Skeletal muscle tissue (tissue), 3 donors: ENCODE measurements at regions not wholly inside any gene's neighbourhood (a gene's known extent, or its start where the extent isn't known, plus 50 kb on each side); places are given as distances from the start of the nearest gene placed in this dataset.

Experiments
- H3K27ac ChIP-seq: one replicate; pipeline ENCODE4 v1.7.0; 2013; ENCODE audit warnings: mild to moderate bottlenecking, low read depth, low read length, inconsistent platforms
- H3K27me3 ChIP-seq, 3 donors: one replicate each; pipeline ENCODE4 v1.7.0; 2013; ENCODE audit warnings: low read length in 3 of 3; ENCODE audit not compliant: control insufficient read depth in 3 of 3, insufficient read depth in 3 of 3
- H3K36me3 ChIP-seq, 3 donors: one replicate each; pipeline ENCODE4 v1.7.0; 2013; ENCODE audit warnings: low read length in 3 of 3; ENCODE audit not compliant: control insufficient read depth in 3 of 3, insufficient read depth in 3 of 3
- H3K4me1 ChIP-seq, 3 donors: one replicate each; pipeline ENCODE4 v1.7.0; 2013; ENCODE audit warnings: low read length in 3 of 3, mild to moderate bottlenecking in 3 of 3; ENCODE audit not compliant: control insufficient read depth in 3 of 3, insufficient read depth in 3 of 3
- H3K4me3 ChIP-seq, 3 donors: one replicate each; pipeline ENCODE4 v1.7.0; 2013; ENCODE audit warnings: low read length in 3 of 3
- H3K9ac ChIP-seq, 3 donors: one replicate each; pipeline ENCODE4 v1.7.0; 2013; ENCODE audit warnings: low read length in 3 of 3, mild to moderate bottlenecking in 3 of 3, moderate library complexity in 2 of 3, low read depth in 1 of 3
- H3K9me3 ChIP-seq, 3 donors: one replicate each; pipeline ENCODE4 v1.7.0; 2013; ENCODE audit warnings: low read length in 3 of 3; ENCODE audit not compliant: control insufficient read depth in 3 of 3
- donor health status: Osteomylitis.

- no peak overlapping the region for H3K27ac ChIP-seq
- no peak overlapping the region for H3K9ac ChIP-seq
- no peak overlapping the region for H3K4me3 ChIP-seq
- no peaks in the 10 kb centered on the region for H3K36me3 ChIP-seq
- no peaks in the 10 kb centered on the region for H3K9me3 ChIP-seq
- H3K4me1 ChIP-seq, result no peaks in the 10 kb centered on the region
- H3K27me3 ChIP-seq, result peaks cover 19 to 51% (median 32%) of the 10 kb centered on the region in 3 donors
These were observed 415.4 kb downstream of the MN1 start for GRCh38 chr22:27386186-27386585.

- Histone ChIP-seq H3K4me1 (no peaks in the 10 kb centered on the region), H3K4me3 (no peak overlapping the region), H3K27me3 (peaks cover 19 to 46% (median 24%) of the 10 kb centered on the region in 3 donors), H3K27ac (no peak overlapping the region), H3K36me3 (no peaks in the 10 kb centered on the region), H3K9ac (no peak overlapping the region), H3K9me3 (no peaks in the 10 kb centered on the region)
These were observed 414.0 kb downstream of the MN1 start for GRCh38 chr22:27387561-27387960.

GRCh38 chr22:27388090-27388600, 413.4 kb downstream of the MN1 start:
- H3K9me3 ChIP-seq, result no peaks in the 10 kb centered on the region
- H3K4me3 ChIP-seq, result no peak overlapping the region
- H3K4me1 ChIP-seq, result no peaks in the 10 kb centered on the region
- H3K36me3 ChIP-seq, result no peaks in the 10 kb centered on the region
- H3K9ac ChIP-seq, result no peak overlapping the region
- no peak overlapping the region for H3K27ac ChIP-seq
- peaks cover 19 to 42% (median 23%) of the 10 kb centered on the region in 3 donors for H3K27me3 ChIP-seq

- no peaks in the 10 kb centered on the region for H3K36me3 ChIP-seq
- no peaks in the 10 kb centered on the region for H3K4me1 ChIP-seq
- H3K27ac ChIP-seq, result no peak overlapping the region
- H3K4me3 ChIP-seq, result no peak overlapping the region
- no peak overlapping the region for H3K9ac ChIP-seq
- H3K27me3 ChIP-seq, result peaks cover 19 to 42% (median 23%) of the 10 kb centered on the region in 3 donors
- no peaks in the 10 kb centered on the region for H3K9me3 ChIP-seq
These were observed 411.9 kb downstream of the MN1 start for GRCh38 chr22:27389727-27390075.

GRCh38 chr22:27391092-27391770, 410.3 kb downstream of the MN1 start:
- no peaks in the 10 kb centered on the region for H3K36me3 ChIP-seq

GRCh38 chr22:27393371-27393770, 408.2 kb downstream of the MN1 start:
- Histone ChIP-seq H3K27me3 (peaks cover 12 to 21% (median 15%) of the 10 kb centered on the region in 3 donors), H3K36me3 (no peaks in the 10 kb centered on the region), H3K9me3 (no peaks in the 10 kb centered on the region), H3K4me3 (no peak overlapping the region), H3K9ac (no peak overlapping the region), H3K27ac (no peak overlapping the region), H3K4me1 (no peaks in the 10 kb centered on the region)

More at GRCh38 chr22:27391092-27391770, 410.3 kb downstream of the MN1 start:
- no peak overlapping the region for H3K27ac ChIP-seq
- no peaks in the 10 kb centered on the region for H3K9me3 ChIP-seq
- peaks cover 14 to 31% (median 20%) of the 10 kb centered on the region in 3 donors for H3K27me3 ChIP-seq
- no peak overlapping the region for H3K9ac ChIP-seq
- no peaks in the 10 kb centered on the region for H3K4me1 ChIP-seq
- no peak overlapping the region for H3K4me3 ChIP-seq

GRCh38 chr22:27394806-27395404, 406.7 kb downstream of the MN1 start:
- Histone ChIP-seq H3K27me3 (peaks cover 15 to 21% (median 21%) of the 10 kb centered on the region in 3 donors), H3K4me3 (no peak overlapping the region), H3K9ac (no peak overlapping the region), H3K4me1 (no peaks in the 10 kb centered on the region), H3K36me3 (no peaks in the 10 kb centered on the region), H3K27ac (no peak overlapping the region), H3K9me3 (no peaks in the 10 kb centered on the region)

- Histone ChIP-seq H3K27me3 (peaks cover 12 to 21% (median 19%) of the 10 kb centered on the region in 3 donors), H3K9me3 (no peaks in the 10 kb centered on the region), H3K36me3 (no peaks in the 10 kb centered on the region), H3K4me3 (no peak overlapping the region), H3K4me1 (no peaks in the 10 kb centered on the region), H3K9ac (no peak overlapping the region), H3K27ac (no peak overlapping the region)
These were observed 404.3 kb downstream of the MN1 start for GRCh38 chr22:27397036-27397953.

- peaks cover 12 to 22% (median 19%) of the 10 kb centered on the region in 3 donors for H3K27me3 ChIP-seq
These were observed 403.6 kb downstream of the MN1 start for GRCh38 chr22:27397954-27398342.

More at GRCh38 chr22:27397954-27398342, 403.6 kb downstream of the MN1 start:
- Histone ChIP-seq H3K9me3 (peaks cover 0 to under 1% (median 0%) of the 10 kb centered on the region in 3 donors), H3K4me3 (no peak overlapping the region), H3K36me3 (no peaks in the 10 kb centered on the region), H3K27ac (no peak overlapping the region), H3K4me1 (no peaks in the 10 kb centered on the region), H3K9ac (no peak overlapping the region)
